Astrocyte (in vitro differentiated cells and primary cell): ENCODE measurements at regions not wholly inside any gene's neighbourhood (a gene's known extent, or its start where the extent isn't known, plus 50 kb on each side); places are given as distances from the start of the nearest gene placed in this dataset.

Source experiments
- DNase-seq: peaks from one replicate; pipeline ENCODE4 v3.0.0-alpha.2; 2010; ENCODE audit warnings: low read depth
- FAIRE-seq: peaks from 2 replicates; lab custom pipeline; 2011; peaks lifted over from hg19 to GRCh38; lab: Jason Lieb, UNC
- H2AFZ ChIP-seq: 2 replicates; pipeline ENCODE4 v1.6.0; 2012; ENCODE audit warnings: low read depth, low read length, inconsistent platforms
- H3K27ac ChIP-seq: 2 replicates; pipeline ENCODE4 v1.5.1; 2011; ENCODE audit warnings: low read depth, low read length, inconsistent platforms
- H3K27me3 ChIP-seq: 2 replicates; pipeline ENCODE4 v1.6.0; 2011; ENCODE audit warnings: low read length, inconsistent platforms; ENCODE audit not compliant: insufficient read depth
- H3K36me3 ChIP-seq: 2 replicates; pipeline ENCODE4 v1.5.1; 2011; ENCODE audit warnings: low read length, inconsistent platforms; ENCODE audit not compliant: insufficient read depth
- H3K4me1 ChIP-seq: 2 replicates; pipeline ENCODE4 v1.5.1; 2011; ENCODE audit warnings: low read length, inconsistent platforms; ENCODE audit not compliant: insufficient read depth
- H3K4me2 ChIP-seq: 2 replicates; pipeline ENCODE4 v1.6.0; 2012; ENCODE audit warnings: low read length, inconsistent platforms
- H3K4me3 ChIP-seq: 2 replicates; pipeline ENCODE4 v1.5.1; 2011; ENCODE audit warnings: low read depth, mild to moderate bottlenecking, low read length, inconsistent platforms; ENCODE audit not compliant: insufficient read depth
- H3K79me2 ChIP-seq: 2 replicates; pipeline ENCODE4 v1.6.0; 2012; ENCODE audit warnings: mild to moderate bottlenecking, low read length, inconsistent platforms; ENCODE audit not compliant: insufficient read depth
- H3K9ac ChIP-seq: 2 replicates; pipeline ENCODE4 v1.6.0; 2012; ENCODE audit warnings: mild to moderate bottlenecking, low read length, inconsistent platforms
- H3K9me3 ChIP-seq: 2 replicates; pipeline ENCODE4 v1.5.1; 2012; ENCODE audit warnings: low read depth, mild to moderate bottlenecking, low read length, inconsistent platforms; ENCODE audit not compliant: insufficient read depth
- H4K20me1 ChIP-seq: 2 replicates; pipeline ENCODE4 v1.6.0; 2012; ENCODE audit warnings: low read length, inconsistent platforms; ENCODE audit not compliant: insufficient read depth
- H3K27ac Mint-ChIP-seq: one replicate; pipeline ENCODE4 v1.8.0; 2021; ENCODE audit warnings: mild to moderate bottlenecking, mixed read lengths; ENCODE audit not compliant: unreplicated experiment
- H3K27me3 Mint-ChIP-seq: one replicate; pipeline ENCODE4 v1.8.0; 2021; ENCODE audit warnings: low read depth, mixed read lengths; ENCODE audit not compliant: unreplicated experiment
- H3K36me3 Mint-ChIP-seq: one replicate; pipeline ENCODE4 v1.8.0; 2021; ENCODE audit warnings: low read depth, mixed read lengths; ENCODE audit not compliant: unreplicated experiment
- H3K4me1 Mint-ChIP-seq: one replicate; pipeline ENCODE4 v1.8.0; 2021; ENCODE audit warnings: low read depth, mixed read lengths; ENCODE audit not compliant: unreplicated experiment
- H3K4me3 Mint-ChIP-seq: one replicate; pipeline ENCODE4 v1.8.0; 2021; ENCODE audit warnings: mild to moderate bottlenecking, moderate library complexity, mixed read lengths; ENCODE audit not compliant: unreplicated experiment
- H3K9me3 Mint-ChIP-seq: one replicate; pipeline ENCODE4 v1.8.0; 2021; ENCODE audit warnings: mild to moderate bottlenecking, mixed read lengths; ENCODE audit not compliant: unreplicated experiment
- EZH2 ChIP-seq: IDR thresholded peaks from 2 replicates; pipeline ENCODE4 v1.6.1; 2012; ENCODE audit warnings: mild to moderate bottlenecking, low read length, inconsistent platforms; ENCODE audit not compliant: insufficient read depth
- TF ChIP-seq, protein P1 (sequence below): IDR thresholded peaks from 2 replicates; pipeline ENCODE4 v1.5.1; 2011; ENCODE audit warnings: low read depth, mild to moderate bottlenecking, inconsistent platforms, low read length, moderate library complexity; ENCODE audit not compliant: insufficient read depth

DNA sequence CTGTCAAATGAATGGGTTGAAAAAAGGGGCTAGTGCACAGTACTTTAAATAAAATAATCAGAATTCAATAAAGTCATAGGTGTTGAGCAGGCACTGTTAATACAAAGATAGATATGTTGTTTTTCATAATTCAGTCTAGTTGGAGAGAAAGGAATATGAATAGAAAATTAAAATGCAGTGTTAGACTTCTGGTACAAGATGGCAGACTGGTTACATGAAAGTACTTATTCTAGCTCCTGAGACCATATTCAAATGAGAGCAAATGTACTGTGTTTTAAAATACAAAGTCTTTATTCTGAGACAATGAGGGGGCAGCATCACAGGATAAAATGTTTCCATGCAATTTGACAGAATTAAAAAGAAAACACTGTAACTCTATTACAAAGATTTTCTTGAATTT is 542.1 kb downstream of the COL11A1 start:
- Mint-ChIP-seq H3K4me1 (no peaks in the 10 kb centered on the region), H3K9me3 (no peaks in the 10 kb centered on the region), H3K4me3 (no peak overlapping the region), H3K27me3 (no peaks in the 10 kb centered on the region), H3K36me3 (no peaks in the 10 kb centered on the region), H3K27ac (no peak overlapping the region)
- H3K79me2 ChIP-seq = no peaks in the 10 kb centered on the region
- H4K20me1 ChIP-seq = no peaks in the 10 kb centered on the region
- DNase-seq (no peak), FAIRE-seq (no peak)
- H3K27me3 ChIP-seq = no peaks in the 10 kb centered on the region
- H3K4me2 ChIP-seq = no peak overlapping the region
- H3K9ac ChIP-seq = no peak overlapping the region
- TF ChIP-seq, protein P1, sequence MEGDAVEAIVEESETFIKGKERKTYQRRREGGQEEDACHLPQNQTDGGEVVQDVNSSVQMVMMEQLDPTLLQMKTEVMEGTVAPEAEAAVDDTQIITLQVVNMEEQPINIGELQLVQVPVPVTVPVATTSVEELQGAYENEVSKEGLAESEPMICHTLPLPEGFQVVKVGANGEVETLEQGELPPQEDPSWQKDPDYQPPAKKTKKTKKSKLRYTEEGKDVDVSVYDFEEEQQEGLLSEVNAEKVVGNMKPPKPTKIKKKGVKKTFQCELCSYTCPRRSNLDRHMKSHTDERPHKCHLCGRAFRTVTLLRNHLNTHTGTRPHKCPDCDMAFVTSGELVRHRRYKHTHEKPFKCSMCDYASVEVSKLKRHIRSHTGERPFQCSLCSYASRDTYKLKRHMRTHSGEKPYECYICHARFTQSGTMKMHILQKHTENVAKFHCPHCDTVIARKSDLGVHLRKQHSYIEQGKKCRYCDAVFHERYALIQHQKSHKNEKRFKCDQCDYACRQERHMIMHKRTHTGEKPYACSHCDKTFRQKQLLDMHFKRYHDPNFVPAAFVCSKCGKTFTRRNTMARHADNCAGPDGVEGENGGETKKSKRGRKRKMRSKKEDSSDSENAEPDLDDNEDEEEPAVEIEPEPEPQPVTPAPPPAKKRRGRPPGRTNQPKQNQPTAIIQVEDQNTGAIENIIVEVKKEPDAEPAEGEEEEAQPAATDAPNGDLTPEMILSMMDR = no peak
- TF ChIP-seq EZH2 = no peak
- no peak overlapping the region for H2AFZ ChIP-seq
- H3K4me3 ChIP-seq = no peak overlapping the region
- no peaks in the 10 kb centered on the region for H3K9me3 ChIP-seq
- no peak overlapping the region for H3K27ac ChIP-seq
- H3K4me1 ChIP-seq = no peaks in the 10 kb centered on the region
- H3K36me3 ChIP-seq = no peaks in the 10 kb centered on the region

DNA sequence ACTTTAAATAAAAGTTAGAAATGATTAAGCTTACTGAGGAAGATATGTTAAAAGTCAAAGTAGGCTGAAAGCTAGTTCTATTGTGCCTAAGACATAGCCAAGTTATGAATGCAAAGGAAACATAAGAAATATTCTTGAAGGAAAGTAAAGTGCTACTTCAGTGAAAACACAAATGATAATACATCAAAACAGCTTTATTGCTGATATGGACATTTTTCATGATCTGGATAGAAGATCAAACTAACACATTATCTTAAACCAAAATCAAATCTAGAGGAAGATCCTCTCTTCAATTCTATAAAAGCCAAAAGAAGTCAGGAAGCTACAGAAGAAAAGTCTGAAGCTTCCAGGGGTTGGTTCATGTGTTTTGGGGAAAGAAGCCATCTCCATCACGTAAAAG is 545.9 kb downstream of the COL11A1 start:
- Histone ChIP-seq H3K79me2 (no peaks in the 10 kb centered on the region), H3K27ac (no peak overlapping the region), H3K4me2 (no peak overlapping the region), H3K4me3 (no peak overlapping the region), H3K27me3 (no peaks in the 10 kb centered on the region), H3K36me3 (no peaks in the 10 kb centered on the region), H3K9me3 (no peaks in the 10 kb centered on the region), H4K20me1 (no peaks in the 10 kb centered on the region), H3K9ac (no peak overlapping the region), H3K4me1 (no peaks in the 10 kb centered on the region), H2AFZ (no peak overlapping the region)
- no peak overlapping the region for H3K4me3 Mint-ChIP-seq
- no peaks in the 10 kb centered on the region for H3K27me3 Mint-ChIP-seq
- no peak for FAIRE-seq
- H3K9me3 Mint-ChIP-seq = no peaks in the 10 kb centered on the region
- DNase-seq = no peak
- TF ChIP-seq EZH2 = no peak
- TF ChIP-seq, protein P1 = no peak
- no peaks in the 10 kb centered on the region for H3K4me1 Mint-ChIP-seq
- no peak overlapping the region for H3K27ac Mint-ChIP-seq
- H3K36me3 Mint-ChIP-seq = no peaks in the 10 kb centered on the region

DNA sequence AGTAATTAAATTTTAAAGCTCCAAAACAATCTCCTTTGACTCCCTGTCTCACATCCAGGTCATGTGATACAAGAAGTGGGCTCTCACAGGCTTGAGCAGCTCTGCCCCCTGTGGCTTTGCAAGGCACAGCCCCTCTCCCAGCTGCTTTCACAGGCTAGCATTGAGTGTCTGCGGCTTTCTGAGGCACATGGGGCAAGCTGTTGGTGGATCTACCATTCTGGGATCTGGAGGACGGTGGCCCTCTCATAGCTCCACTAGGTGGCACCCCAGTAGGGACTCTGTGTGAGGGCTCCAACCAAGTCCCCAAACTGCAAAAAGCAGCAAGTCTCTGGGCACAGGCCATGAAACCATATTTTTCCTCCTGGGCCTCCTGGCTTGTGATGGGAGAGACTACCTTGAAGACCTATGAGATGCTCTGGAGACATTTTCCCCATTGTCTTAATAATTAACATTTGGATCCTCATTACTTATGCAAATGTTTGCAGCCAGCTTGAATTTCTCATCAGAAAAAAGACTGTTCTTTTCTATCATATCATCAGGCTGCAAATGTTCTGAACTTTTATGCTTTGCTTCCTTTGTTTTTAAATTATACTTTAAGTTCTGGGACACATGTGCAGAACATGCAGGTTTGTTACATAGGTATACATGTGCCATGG is 554.1 kb upstream of the OLFM3 start:
- H3K4me1 Mint-ChIP-seq = no peaks in the 10 kb centered on the region

More for the DNA sequence above, 554.1 kb upstream of the OLFM3 start:
- Histone ChIP-seq H3K9me3 (no peaks in the 10 kb centered on the region), H3K27me3 (no peaks in the 10 kb centered on the region), H2AFZ (no peak overlapping the region), H3K79me2 (no peaks in the 10 kb centered on the region), H3K4me2 (no peak overlapping the region), H3K9ac (no peak overlapping the region), H4K20me1 (no peaks in the 10 kb centered on the region), H3K4me1 (no peaks in the 10 kb centered on the region), H3K27ac (no peak overlapping the region), H3K36me3 (no peaks in the 10 kb centered on the region), H3K4me3 (no peak overlapping the region)
- FAIRE-seq = no peak
- H3K27me3 Mint-ChIP-seq = no peaks in the 10 kb centered on the region
- no peak for DNase-seq
- no peak overlapping the region for H3K27ac Mint-ChIP-seq
- peaks cover 14% of the 10 kb centered on the region for H3K9me3 Mint-ChIP-seq
- H3K36me3 Mint-ChIP-seq = no peaks in the 10 kb centered on the region
- TF ChIP-seq, protein P1 = no peak
- no peak for TF ChIP-seq EZH2
- H3K4me3 Mint-ChIP-seq = no peak overlapping the region
